Large intestine (tissue), 3 donors: ENCODE measurements at regions not wholly inside any gene's neighbourhood (a gene's known extent, or its start where the extent isn't known, plus 50 kb on each side); places are given as distances from the start of the nearest gene placed in this dataset.

Experiments used
- DNase-seq, 2 donors: peaks; one replicate each; pipeline versions ENCODE4 v3.0.0 to v3.0.0-alpha.2; 2013
- H3K27ac ChIP-seq: one replicate; pipeline ENCODE4 v1.5.1; 2013; ENCODE audit warnings: low read length
- H3K27me3 ChIP-seq: 2 replicates; pipeline ENCODE4 v1.6.1; 2013; ENCODE audit warnings: low read length; ENCODE audit not compliant: control insufficient read depth, insufficient read depth
- H3K36me3 ChIP-seq: 2 replicates; pipeline ENCODE4 v1.6.1; 2013; ENCODE audit warnings: low read length; ENCODE audit not compliant: control insufficient read depth, insufficient read depth
- H3K4me1 ChIP-seq: one replicate; pipeline ENCODE4 v1.6.1; 2013; ENCODE audit warnings: low read length; ENCODE audit not compliant: control insufficient read depth, insufficient read depth
- H3K4me3 ChIP-seq: one replicate; pipeline ENCODE4 v1.5.1; 2013; ENCODE audit warnings: low read length
- H3K9me3 ChIP-seq: one replicate; pipeline ENCODE4 v1.6.1; 2013; ENCODE audit warnings: mild to moderate bottlenecking, low read depth, low read length, moderate library complexity; ENCODE audit not compliant: control insufficient read depth
- WGBS: methylation state at CpG from one replicate; pipeline ENCODE4 v1.1.5; 2013; ENCODE audit warnings: low lambda C conversion rate; ENCODE audit not compliant: insufficient coverage; 5-methylcytosine and 5-hydroxymethylcytosine counted together

DNA sequence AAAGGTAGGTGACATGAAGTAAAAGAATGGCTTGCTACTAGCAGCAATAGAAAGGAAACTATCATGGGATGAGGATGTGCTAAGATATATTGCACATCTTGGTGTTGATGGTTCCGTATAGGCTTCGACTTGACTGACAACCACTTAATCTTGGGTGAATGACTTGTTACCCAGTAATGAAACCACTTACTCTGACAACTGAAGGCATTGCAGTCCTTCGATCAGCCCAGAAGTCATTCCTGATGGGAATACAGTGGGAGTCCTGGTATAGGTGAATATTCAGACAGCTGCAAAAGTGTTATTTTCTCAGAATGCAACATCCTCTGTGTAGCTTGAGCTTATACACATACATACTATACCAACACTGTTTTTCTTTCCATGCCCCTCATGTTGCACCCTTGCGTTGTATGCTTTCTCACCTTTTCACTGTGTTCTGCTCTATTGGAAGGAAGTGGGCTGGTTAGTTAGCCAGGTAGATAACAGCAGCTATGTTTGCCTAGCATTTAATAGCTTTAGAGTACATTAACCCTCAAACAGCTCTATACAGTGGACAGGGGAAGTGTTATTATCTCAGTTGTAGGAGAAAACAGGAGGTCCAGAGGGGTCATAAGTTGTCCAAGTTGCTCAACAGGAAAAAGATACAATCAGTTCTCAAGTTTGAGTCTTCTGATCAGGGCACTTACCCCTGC is 376.5 kb downstream of the MFSD1 start:
- H3K4me3 ChIP-seq, result no peak overlapping the region
- no peak overlapping the region for H3K27ac ChIP-seq
- H3K4me1 ChIP-seq, result no peaks in the 10 kb centered on the region
- no peak for DNase-seq
- no peaks in the 10 kb centered on the region for H3K36me3 ChIP-seq
- no peaks in the 10 kb centered on the region for H3K27me3 ChIP-seq
- H3K9me3 ChIP-seq, result no peaks in the 10 kb centered on the region
- no CpG with 5 or more reads among the region's 4 CpGs for WGBS

GRCh38 chr3:159182961-159183360 is 381.1 kb downstream of the MFSD1 start:
- no peak overlapping the region for H3K27ac ChIP-seq
- no peak overlapping the region for H3K4me3 ChIP-seq
- no peaks in the 10 kb centered on the region for H3K36me3 ChIP-seq
- no peaks in the 10 kb centered on the region for H3K27me3 ChIP-seq
- no peak for DNase-seq
- H3K9me3 ChIP-seq, result no peaks in the 10 kb centered on the region
- H3K4me1 ChIP-seq, result no peaks in the 10 kb centered on the region

- H3K27me3 ChIP-seq, result no peaks in the 10 kb centered on the region
- no peaks in the 10 kb centered on the region for H3K4me1 ChIP-seq
- 80% methylated on average over 1 of the region's 2 CpGs for WGBS
- H3K36me3 ChIP-seq, result no peaks in the 10 kb centered on the region
- H3K9me3 ChIP-seq, result no peaks in the 10 kb centered on the region
- no peak overlapping the region for H3K27ac ChIP-seq
- DNase-seq, result no peak
- no peak overlapping the region for H3K4me3 ChIP-seq
Observed at GRCh38 chr3:159185443-159186050, 383.7 kb downstream of the MFSD1 start.

DNA sequence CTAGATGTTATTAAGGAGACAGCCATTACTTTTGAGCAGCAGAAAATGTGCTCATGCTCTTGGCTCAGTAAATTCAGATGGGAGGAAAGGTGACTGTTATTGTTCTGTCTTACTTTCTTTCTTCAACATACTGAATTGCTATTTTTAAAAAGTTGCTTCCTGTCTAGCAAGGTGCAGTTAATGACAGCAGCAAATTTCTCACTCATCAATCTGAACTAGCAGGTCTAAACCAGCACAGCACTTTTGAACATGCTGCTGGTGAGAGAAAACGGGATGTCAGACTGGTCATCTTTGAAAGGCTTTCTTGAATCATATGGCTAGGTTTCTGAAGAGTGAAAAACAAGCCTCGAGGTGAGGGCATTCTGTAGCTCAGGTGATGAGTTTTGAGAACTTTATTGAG is 384.7 kb downstream of the MFSD1 start:
- DNase-seq, result no peak
- Histone ChIP-seq H3K9me3 (no peaks in the 10 kb centered on the region), H3K27me3 (no peaks in the 10 kb centered on the region), H3K36me3 (no peaks in the 10 kb centered on the region), H3K4me1 (no peaks in the 10 kb centered on the region), H3K27ac (no peak overlapping the region), H3K4me3 (no peak overlapping the region)
- 67% methylated on average over 1 of the region's 2 CpGs for WGBS

GRCh38 chr3:159187232-159187631 is 385.4 kb downstream of the MFSD1 start:
- Histone ChIP-seq H3K27ac (no peak overlapping the region), H3K4me3 (no peak overlapping the region), H3K9me3 (no peaks in the 10 kb centered on the region), H3K27me3 (no peaks in the 10 kb centered on the region), H3K4me1 (no peaks in the 10 kb centered on the region), H3K36me3 (no peaks in the 10 kb centered on the region)
- no peak for DNase-seq
- no CpG with 5 or more reads among the region's 10 CpGs for WGBS

DNA sequence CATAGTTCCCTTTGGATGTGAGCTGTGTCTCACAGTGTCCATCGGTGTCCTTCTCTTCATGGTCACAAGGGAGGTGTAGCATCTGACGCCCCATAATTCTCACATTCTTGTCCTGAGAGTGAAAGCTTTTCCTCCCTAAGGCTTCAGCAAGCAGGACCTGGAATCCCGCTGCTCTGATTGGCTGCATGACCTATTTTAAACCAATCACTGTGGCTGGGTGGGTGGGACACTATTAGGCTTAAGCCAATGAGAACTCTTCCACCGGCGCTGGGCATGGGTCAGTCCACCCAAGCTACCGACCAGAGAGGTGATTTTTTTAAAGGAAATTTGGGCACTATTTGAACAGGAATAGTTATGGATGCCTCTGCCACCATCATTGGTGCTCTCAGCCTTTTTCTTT is 385.9 kb downstream of the MFSD1 start:
- H3K4me1 ChIP-seq, result no peaks in the 10 kb centered on the region
- no peak overlapping the region for H3K27ac ChIP-seq
- no peak for DNase-seq
- no peaks in the 10 kb centered on the region for H3K27me3 ChIP-seq
- H3K36me3 ChIP-seq, result no peaks in the 10 kb centered on the region
- no CpG with 5 or more reads among the region's 6 CpGs for WGBS
- no peak overlapping the region for H3K4me3 ChIP-seq
- no peaks in the 10 kb centered on the region for H3K9me3 ChIP-seq

- WGBS, result 100% methylated on average over 1 of the region's 4 CpGs
- no peak for DNase-seq
- Histone ChIP-seq H3K27me3 (no peaks in the 10 kb centered on the region), H3K9me3 (no peaks in the 10 kb centered on the region), H3K27ac (no peak overlapping the region), H3K4me1 (no peaks in the 10 kb centered on the region), H3K36me3 (no peaks in the 10 kb centered on the region), H3K4me3 (no peak overlapping the region)
Observed at GRCh38 chr3:159189994-159190669, 388.3 kb downstream of the MFSD1 start.

DNA sequence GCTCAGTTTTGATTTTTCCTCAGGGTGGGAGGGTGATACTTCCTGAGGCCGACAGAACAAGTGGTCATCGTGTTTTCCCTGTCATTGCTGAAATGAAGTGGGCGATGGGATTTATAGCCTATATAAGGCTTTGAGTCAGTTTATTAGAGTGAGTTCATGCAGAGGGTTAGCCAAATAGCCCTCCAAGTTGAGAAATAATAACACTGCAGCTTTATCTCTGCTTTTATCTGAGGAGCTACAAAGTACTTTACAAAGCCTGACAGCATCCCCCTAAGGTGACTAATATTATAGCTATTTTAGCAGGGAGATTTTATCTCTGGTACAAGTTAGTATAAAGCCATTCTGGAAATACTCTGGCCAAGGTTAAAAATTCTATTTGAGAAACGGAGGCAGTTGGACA is 389.6 kb downstream of the MFSD1 start:
- Histone ChIP-seq H3K4me1 (no peaks in the 10 kb centered on the region), H3K9me3 (no peaks in the 10 kb centered on the region), H3K4me3 (no peak overlapping the region), H3K27me3 (no peaks in the 10 kb centered on the region), H3K36me3 (no peaks in the 10 kb centered on the region), H3K27ac (no peak overlapping the region)
- 67% methylated on average over 1 of the region's 4 CpGs for WGBS
- no peak for DNase-seq

DNA sequence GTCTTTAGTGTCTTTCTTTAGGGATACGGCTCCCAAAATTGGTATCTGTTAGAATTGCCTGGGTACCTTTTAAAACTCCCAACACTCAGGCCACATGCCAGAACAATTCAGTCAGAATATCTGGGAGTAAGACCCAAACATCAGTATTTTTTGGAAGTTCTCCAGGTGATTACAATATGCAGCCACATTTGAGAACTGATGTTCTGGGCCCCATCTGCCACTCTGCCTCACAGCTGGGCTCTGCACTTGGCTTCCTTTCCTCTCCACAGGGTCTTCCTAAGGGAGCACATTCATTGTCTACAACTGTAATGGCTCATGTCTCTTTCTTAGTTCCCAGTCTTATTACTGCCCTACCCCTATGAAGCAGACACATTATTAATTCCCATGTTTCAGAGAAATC is 394.5 kb downstream of the MFSD1 start:
- Histone ChIP-seq H3K4me3 (no peak overlapping the region), H3K27me3 (no peaks in the 10 kb centered on the region), H3K4me1 (no peaks in the 10 kb centered on the region), H3K27ac (no peak overlapping the region), H3K9me3 (no peaks in the 10 kb centered on the region), H3K36me3 (no peaks in the 10 kb centered on the region)
- DNase-seq, result no peak
- no CpG with 5 or more reads among the region's 1 CpG for WGBS

- no peak overlapping the region for H3K4me3 ChIP-seq
Observed at GRCh38 chr3:159200176-159200575, 398.3 kb downstream of the MFSD1 start.

DNA sequence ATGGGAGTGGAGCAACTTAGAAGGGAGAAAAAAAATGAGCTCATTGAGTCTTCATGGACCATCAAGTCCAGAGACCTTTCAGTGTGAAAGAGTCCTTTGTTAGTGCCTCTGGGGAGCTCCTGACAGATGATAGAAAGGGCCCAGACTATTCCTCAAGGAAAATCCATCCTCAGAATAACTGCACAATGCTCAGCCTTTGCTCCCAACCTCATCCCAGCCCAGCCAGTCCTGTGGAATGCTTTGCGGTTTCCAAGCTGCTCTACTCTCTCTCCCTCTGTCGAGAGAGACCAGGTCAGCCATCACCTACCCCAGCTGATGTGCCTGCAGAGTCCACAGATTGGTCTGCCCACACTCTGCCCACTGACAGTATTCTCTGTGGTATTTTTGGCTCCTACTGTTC is 406.2 kb downstream of the MFSD1 start:
- H3K36me3 ChIP-seq, result no peaks in the 10 kb centered on the region
- H3K4me1 ChIP-seq, result no peaks in the 10 kb centered on the region
- H3K27ac ChIP-seq, result no peak overlapping the region
- no peak overlapping the region for H3K4me3 ChIP-seq
- WGBS, result no CpG with 5 or more reads among the region's 2 CpGs
- no peaks in the 10 kb centered on the region for H3K9me3 ChIP-seq
- no peak for DNase-seq
- no peaks in the 10 kb centered on the region for H3K27me3 ChIP-seq

More at GRCh38 chr3:159200176-159200575, 398.3 kb downstream of the MFSD1 start:
- Histone ChIP-seq H3K27me3 (no peaks in the 10 kb centered on the region), H3K27ac (no peak overlapping the region), H3K9me3 (no peaks in the 10 kb centered on the region), H3K4me1 (no peaks in the 10 kb centered on the region), H3K36me3 (no peaks in the 10 kb centered on the region)
- no peak for DNase-seq
- 100% methylated on average over 1 of the region's 3 CpGs for WGBS
